Lower lobe of right lung (tissue), 2 donors: ENCODE measurements at regions not wholly inside any gene's neighbourhood (a gene's known extent, or its start where the extent isn't known, plus 50 kb on each side); places are given as distances from the start of the nearest gene placed in this dataset.

ENCODE experiments used
- ATAC-seq, 2 donors: fragments of 200-7000 bp; cut with Tn5 transposase; one replicate each; pipeline ENCODE4 v1.9.1; 2020 to 2022; ENCODE audit warnings: mild to moderate bottlenecking in 2 of 2, moderate library complexity in 2 of 2
- DNase-seq: peaks from one replicate; pipeline ENCODE4 v3.0.0-alpha.2; 2020
- H3K27ac ChIP-seq: fragments of 200-600 bp; one replicate; pipeline ENCODE4 v1.8.0; 2022
- H3K27me3 ChIP-seq: fragments of 200-600 bp; one replicate; pipeline ENCODE4 v1.8.0; 2022; ENCODE audit warnings: low read depth
- H3K36me3 ChIP-seq: fragments of 200-600 bp; one replicate; pipeline ENCODE4 v1.8.0; 2022; ENCODE audit warnings: mild to moderate bottlenecking
- H3K4me1 ChIP-seq: fragments of 200-600 bp; one replicate; pipeline ENCODE4 v1.8.0; 2022
- H3K4me3 ChIP-seq: fragments of 200-600 bp; one replicate; pipeline ENCODE4 v1.8.0; 2022; ENCODE audit warnings: mild to moderate bottlenecking
- H3K9me3 ChIP-seq: fragments of 200-600 bp; one replicate; pipeline ENCODE4 v1.8.0; 2022
- intact Hi-C: fragments of 100-400 bp; cut with DNase I; formaldehyde crosslinking; loops from one replicate; pipeline ENCODE4 v1.11.0; 2022
- TF ChIP-seq, protein P1 (sequence below): fragments of 200-600 bp; IDR thresholded peaks from one replicate; pipeline ENCODE4 v1.8.0; 2022; ENCODE audit warnings: antibody characterized with exemption, mild to moderate bottlenecking
- donor health status: DM: no; HTN: yes; CAD: no; lungs with severe emphysema.

DNA sequence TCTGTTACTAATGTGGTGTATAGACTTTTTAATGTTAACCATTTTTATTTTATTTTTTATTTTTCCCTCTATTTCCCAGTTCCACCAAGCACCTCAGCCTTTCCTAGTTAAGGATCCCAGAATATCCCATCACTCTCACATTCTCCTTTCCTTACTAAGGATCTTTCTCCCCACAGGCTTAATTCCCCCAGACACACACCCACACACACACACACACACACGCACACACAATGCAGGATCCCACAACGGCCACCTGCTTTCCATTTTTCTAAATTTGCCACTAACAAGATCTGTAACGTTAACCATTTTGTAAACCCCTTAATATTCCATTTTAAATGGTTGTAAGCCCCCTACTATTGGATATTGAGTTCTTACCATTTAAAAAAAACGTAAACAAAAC is 404.1 kb downstream of the ZIC1 start:
- no peak for ATAC-seq
- TF ChIP-seq, protein P1, sequence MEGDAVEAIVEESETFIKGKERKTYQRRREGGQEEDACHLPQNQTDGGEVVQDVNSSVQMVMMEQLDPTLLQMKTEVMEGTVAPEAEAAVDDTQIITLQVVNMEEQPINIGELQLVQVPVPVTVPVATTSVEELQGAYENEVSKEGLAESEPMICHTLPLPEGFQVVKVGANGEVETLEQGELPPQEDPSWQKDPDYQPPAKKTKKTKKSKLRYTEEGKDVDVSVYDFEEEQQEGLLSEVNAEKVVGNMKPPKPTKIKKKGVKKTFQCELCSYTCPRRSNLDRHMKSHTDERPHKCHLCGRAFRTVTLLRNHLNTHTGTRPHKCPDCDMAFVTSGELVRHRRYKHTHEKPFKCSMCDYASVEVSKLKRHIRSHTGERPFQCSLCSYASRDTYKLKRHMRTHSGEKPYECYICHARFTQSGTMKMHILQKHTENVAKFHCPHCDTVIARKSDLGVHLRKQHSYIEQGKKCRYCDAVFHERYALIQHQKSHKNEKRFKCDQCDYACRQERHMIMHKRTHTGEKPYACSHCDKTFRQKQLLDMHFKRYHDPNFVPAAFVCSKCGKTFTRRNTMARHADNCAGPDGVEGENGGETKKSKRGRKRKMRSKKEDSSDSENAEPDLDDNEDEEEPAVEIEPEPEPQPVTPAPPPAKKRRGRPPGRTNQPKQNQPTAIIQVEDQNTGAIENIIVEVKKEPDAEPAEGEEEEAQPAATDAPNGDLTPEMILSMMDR = no peak
- no peaks in the 10 kb centered on the region for H3K27me3 ChIP-seq
- intact Hi-C loops = no loop called here
- no peak for DNase-seq
- no peak overlapping the region for H3K27ac ChIP-seq
- H3K4me3 ChIP-seq = no peak overlapping the region
- H3K36me3 ChIP-seq = no peaks in the 10 kb centered on the region
- H3K9me3 ChIP-seq = no peaks in the 10 kb centered on the region
- peaks cover 4% of the 10 kb centered on the region for H3K4me1 ChIP-seq

DNA sequence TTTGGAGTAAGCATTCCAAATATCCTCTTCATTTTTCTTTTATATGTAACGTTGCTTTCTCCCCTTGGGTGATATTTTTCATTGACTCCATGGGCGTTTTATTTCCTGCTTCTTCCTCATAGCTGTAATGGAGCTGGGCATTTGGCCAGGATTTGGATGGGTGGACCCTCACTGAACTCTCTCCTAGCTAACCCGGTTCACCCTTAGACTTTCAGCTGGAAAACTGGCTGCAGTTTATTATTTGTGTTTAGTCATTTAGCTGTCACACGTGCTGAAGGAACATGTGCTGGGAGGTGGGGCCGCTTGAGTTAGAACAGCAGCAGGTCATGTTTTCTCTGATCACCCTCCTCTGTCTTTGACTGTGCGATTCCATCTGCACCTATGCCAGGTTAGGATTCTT is 407.6 kb downstream of the ZIC1 start:
- intact Hi-C loops = no loop called here
- H3K4me3 ChIP-seq = no peak overlapping the region
- H3K4me1 ChIP-seq = peaks cover 4% of the 10 kb centered on the region
- DNase-seq = no peak
- H3K36me3 ChIP-seq = no peaks in the 10 kb centered on the region
- no peak for ATAC-seq
- TF ChIP-seq, protein P1 = no peak
- H3K27ac ChIP-seq = no peak overlapping the region
- H3K9me3 ChIP-seq = no peaks in the 10 kb centered on the region
- H3K27me3 ChIP-seq = no peaks in the 10 kb centered on the region

DNA sequence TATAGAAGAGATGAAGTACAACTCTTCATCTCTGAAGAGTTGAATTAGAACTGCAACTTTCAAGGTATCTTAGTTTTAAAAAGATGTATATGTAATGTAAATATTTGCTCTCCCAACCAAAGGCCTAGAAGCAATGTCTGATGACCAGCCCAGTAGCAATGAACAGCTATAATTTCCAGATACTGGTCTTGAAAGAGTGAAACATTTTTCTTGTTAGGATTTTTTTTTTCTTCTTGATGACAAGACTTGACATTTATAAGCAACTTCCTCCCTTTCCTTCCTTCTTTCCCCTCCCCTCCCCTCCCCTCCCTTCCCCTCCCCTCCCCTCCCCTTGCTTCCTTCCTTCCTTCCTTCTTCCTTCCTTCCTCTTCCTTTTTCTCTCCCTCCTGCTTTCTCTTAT is 423.4 kb downstream of the ZIC1 start:
- DNase-seq = no peak
- Histone ChIP-seq H3K4me3 (no peak overlapping the region), H3K36me3 (no peaks in the 10 kb centered on the region), H3K27ac (no peak overlapping the region), H3K4me1 (no peaks in the 10 kb centered on the region), H3K27me3 (no peaks in the 10 kb centered on the region), H3K9me3 (no peaks in the 10 kb centered on the region)
- ATAC-seq = no peak
- intact Hi-C loops = no loop called here
- TF ChIP-seq, protein P1 = no peak

DNA sequence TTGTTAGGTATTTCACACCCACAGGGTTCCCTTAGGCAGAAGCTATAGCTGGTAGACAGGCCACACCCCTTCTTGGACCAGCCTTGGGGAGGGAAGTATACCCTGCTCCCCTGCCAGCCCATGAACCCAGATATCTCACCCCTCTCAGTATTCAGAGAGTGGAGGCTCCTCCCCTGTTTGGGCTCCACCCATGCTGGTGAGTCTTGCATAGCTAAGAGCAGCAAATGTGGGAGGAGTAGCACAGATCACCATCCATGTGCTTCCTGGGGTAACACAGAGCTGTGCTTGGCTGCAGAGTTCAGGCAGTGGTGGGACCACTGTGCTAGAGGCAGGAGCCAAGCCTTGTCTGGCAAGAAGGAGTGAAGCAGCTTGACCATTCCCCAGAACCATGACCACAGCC is 427.2 kb downstream of the ZIC1 start:
- no peaks in the 10 kb centered on the region for H3K9me3 ChIP-seq
- no peak overlapping the region for H3K4me3 ChIP-seq
- intact Hi-C loops = no loop called here
- H3K27me3 ChIP-seq = no peaks in the 10 kb centered on the region
- H3K27ac ChIP-seq = no peak overlapping the region
- TF ChIP-seq, protein P1 = no peak
- no peaks in the 10 kb centered on the region for H3K36me3 ChIP-seq
- no peaks in the 10 kb centered on the region for H3K4me1 ChIP-seq
- ATAC-seq (no peak), DNase-seq (no peak)

DNA sequence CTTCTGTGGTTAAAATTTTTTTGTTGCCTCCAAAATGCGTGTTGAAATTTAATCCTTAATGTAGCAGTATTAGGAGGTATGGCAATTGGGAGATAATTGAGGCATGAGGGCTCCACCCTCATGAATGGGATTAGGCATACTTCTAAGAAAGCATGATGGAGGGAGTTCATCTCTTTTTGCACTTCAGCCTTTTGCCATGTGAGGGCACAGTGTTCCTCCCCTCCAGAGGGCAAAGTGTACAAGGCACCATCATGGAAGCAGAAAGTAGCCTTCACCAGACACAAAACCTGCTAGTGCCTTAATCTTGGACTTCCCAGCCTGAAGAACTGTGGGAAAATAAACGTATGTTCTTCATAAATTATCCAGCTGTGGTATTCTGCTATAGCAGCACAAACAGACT is 429.5 kb downstream of the ZIC1 start:
- TF ChIP-seq, protein P1 = no peak
- H3K9me3 ChIP-seq = no peaks in the 10 kb centered on the region
- no peak for ATAC-seq
- no peak overlapping the region for H3K27ac ChIP-seq
- no peak for DNase-seq
- intact Hi-C loops = no loop called here
- H3K36me3 ChIP-seq = no peaks in the 10 kb centered on the region
- no peak overlapping the region for H3K4me3 ChIP-seq
- no peaks in the 10 kb centered on the region for H3K4me1 ChIP-seq
- H3K27me3 ChIP-seq = no peaks in the 10 kb centered on the region

DNA sequence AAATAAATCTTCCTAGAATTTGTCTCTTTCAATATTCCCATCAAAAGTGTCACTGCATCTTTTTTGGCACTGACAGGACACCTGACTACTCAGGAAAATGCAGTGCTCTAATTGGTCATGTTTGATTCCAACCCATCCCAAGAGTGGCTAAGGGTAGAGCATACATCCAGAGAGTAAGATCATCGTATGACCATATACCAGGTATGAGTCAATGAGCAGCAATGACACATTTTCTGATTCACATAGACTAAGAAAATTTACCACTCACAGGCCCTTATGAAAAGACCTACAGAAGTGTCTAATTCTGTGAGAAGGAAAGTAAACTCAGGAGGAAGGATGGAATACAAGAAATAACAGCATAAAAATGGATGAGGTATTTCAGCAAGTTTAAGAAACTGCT is 434.2 kb downstream of the ZIC1 start:
- no peak for DNase-seq
- no peaks in the 10 kb centered on the region for H3K27me3 ChIP-seq
- intact Hi-C loops = no loop called here
- H3K27ac ChIP-seq = no peak overlapping the region
- H3K36me3 ChIP-seq = no peaks in the 10 kb centered on the region
- no peaks in the 10 kb centered on the region for H3K4me1 ChIP-seq
- TF ChIP-seq, protein P1 = no peak
- ATAC-seq = no peak
- H3K4me3 ChIP-seq = no peak overlapping the region
- H3K9me3 ChIP-seq = no peaks in the 10 kb centered on the region
